ENCODE measurements at regions not wholly inside any gene's neighbourhood (a gene's known extent, or its start where the extent isn't known, plus 50 kb on each side); places are given as distances from the start of the nearest gene placed in this dataset.

DNA sequence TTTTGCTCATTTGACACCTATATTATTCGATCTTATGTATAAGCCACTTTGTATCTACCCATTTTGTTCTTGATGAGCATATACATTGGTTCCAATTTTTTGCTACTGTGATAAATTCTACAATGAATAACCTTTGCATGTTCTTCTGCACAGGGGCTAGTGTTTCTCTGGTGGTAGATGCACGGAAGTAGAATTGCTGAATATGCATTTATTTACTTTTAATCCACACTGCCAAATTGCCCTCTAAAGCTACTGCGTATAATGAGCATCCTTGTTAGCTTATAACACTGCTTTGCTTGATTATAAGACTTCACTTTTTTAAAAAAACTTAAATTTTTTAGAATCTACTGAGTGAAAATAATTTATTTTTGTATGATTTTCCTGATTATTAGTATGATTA is 84.2 kb upstream of the PIAS1 start:
- Histone ChIP-seq H3K9ac (ENCODE audit: insufficient read depth, low read length) (no peak overlapping the region), H3K9me3 (ENCODE audit: control insufficient read depth, insufficient read depth, low read depth, low read length) (no peaks in the 10 kb centered on the region), H3K27ac (ENCODE audit: insufficient read depth, low read length) (no peak overlapping the region), H3K4me2 (ENCODE audit: extremely low read depth, insufficient read depth, low read length) (no peak overlapping the region), H3K36me3 (ENCODE audit: control insufficient read depth, insufficient read depth, low read length) (no peaks in the 10 kb centered on the region), H3K79me2 (ENCODE audit: control insufficient read depth, insufficient read depth, low read length) (no peaks in the 10 kb centered on the region), H3K27me3 (ENCODE audit: control insufficient read depth, insufficient read depth, low read length) (no peaks in the 10 kb centered on the region), H3K4me1 (ENCODE audit: control insufficient read depth, extremely low read depth, insufficient read depth, low read length) (no peaks in the 10 kb centered on the region), H2AFZ (ENCODE audit: low read length) (no peak overlapping the region), H3K4me3 (replicated peaks in 1 of 4; ENCODE audit: control extremely low read depth in 1 of 4, insufficient read depth in 1 of 4, low read depth in 3 of 4, low read length in 4 of 4) (no peak overlapping the region), H4K20me1 (ENCODE audit: control insufficient read depth, extremely low read depth, insufficient read depth, low read length) (no peaks in the 10 kb centered on the region)
- DNase-seq (ENCODE audit: low read depth in 2 of 2), result no peak
- TF ChIP-seq EZH2 (IDR thresholded peaks at IDR 0.05; ENCODE audit: low read length, missing control alignments), result no peak
- TF ChIP-seq, protein P1, sequence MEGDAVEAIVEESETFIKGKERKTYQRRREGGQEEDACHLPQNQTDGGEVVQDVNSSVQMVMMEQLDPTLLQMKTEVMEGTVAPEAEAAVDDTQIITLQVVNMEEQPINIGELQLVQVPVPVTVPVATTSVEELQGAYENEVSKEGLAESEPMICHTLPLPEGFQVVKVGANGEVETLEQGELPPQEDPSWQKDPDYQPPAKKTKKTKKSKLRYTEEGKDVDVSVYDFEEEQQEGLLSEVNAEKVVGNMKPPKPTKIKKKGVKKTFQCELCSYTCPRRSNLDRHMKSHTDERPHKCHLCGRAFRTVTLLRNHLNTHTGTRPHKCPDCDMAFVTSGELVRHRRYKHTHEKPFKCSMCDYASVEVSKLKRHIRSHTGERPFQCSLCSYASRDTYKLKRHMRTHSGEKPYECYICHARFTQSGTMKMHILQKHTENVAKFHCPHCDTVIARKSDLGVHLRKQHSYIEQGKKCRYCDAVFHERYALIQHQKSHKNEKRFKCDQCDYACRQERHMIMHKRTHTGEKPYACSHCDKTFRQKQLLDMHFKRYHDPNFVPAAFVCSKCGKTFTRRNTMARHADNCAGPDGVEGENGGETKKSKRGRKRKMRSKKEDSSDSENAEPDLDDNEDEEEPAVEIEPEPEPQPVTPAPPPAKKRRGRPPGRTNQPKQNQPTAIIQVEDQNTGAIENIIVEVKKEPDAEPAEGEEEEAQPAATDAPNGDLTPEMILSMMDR (conservative IDR thresholded peaks at IDR 0.05 in 1 of 2, IDR thresholded peaks at IDR 0.05 in 1 of 2; ENCODE audit: low read depth in 1 of 2, low read length in 2 of 2), result no peak

DNA sequence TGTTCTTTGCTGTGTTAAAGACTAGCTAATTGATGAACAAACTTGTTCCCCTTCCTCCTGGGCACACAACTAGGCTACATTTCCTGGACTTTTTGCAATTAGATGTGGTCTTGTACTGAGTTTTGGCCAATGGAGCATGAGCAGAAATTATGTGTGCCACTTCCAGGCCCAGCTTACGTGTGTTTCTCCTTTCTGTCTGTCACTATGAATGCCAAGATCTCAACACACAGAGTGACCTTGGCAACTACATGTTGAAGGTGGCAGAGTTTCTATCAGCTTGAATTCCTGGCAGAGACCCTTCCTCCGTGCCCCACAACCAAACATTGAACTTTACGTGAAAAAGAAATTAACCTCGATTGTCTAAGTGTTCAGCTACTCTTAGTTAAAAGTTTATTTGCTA is 81.7 kb upstream of the PIAS1 start:
- Histone ChIP-seq H3K27ac (ENCODE audit: insufficient read depth, low read length) (no peak overlapping the region), H3K4me1 (ENCODE audit: control insufficient read depth, extremely low read depth, insufficient read depth, low read length) (no peaks in the 10 kb centered on the region), H4K20me1 (ENCODE audit: control insufficient read depth, extremely low read depth, insufficient read depth, low read length) (no peaks in the 10 kb centered on the region), H3K27me3 (ENCODE audit: control insufficient read depth, insufficient read depth, low read length) (no peaks in the 10 kb centered on the region), H3K9me3 (ENCODE audit: control insufficient read depth, insufficient read depth, low read depth, low read length) (no peaks in the 10 kb centered on the region), H2AFZ (ENCODE audit: low read length) (no peak overlapping the region), H3K9ac (ENCODE audit: insufficient read depth, low read length) (no peak overlapping the region), H3K79me2 (ENCODE audit: control insufficient read depth, insufficient read depth, low read length) (no peaks in the 10 kb centered on the region), H3K4me2 (ENCODE audit: extremely low read depth, insufficient read depth, low read length) (no peak overlapping the region), H3K4me3 (replicated peaks in 1 of 4; ENCODE audit: control extremely low read depth in 1 of 4, insufficient read depth in 1 of 4, low read depth in 3 of 4, low read length in 4 of 4) (no peak overlapping the region), H3K36me3 (ENCODE audit: control insufficient read depth, insufficient read depth, low read length) (no peaks in the 10 kb centered on the region)
- DNase-seq (ENCODE audit: low read depth in 2 of 2), result no peak
- TF ChIP-seq, protein P1 (conservative IDR thresholded peaks at IDR 0.05 in 1 of 2, IDR thresholded peaks at IDR 0.05 in 1 of 2; ENCODE audit: low read depth in 1 of 2, low read length in 2 of 2), result no peak
- TF ChIP-seq EZH2 (IDR thresholded peaks at IDR 0.05; ENCODE audit: low read length, missing control alignments), result no peak

DNA sequence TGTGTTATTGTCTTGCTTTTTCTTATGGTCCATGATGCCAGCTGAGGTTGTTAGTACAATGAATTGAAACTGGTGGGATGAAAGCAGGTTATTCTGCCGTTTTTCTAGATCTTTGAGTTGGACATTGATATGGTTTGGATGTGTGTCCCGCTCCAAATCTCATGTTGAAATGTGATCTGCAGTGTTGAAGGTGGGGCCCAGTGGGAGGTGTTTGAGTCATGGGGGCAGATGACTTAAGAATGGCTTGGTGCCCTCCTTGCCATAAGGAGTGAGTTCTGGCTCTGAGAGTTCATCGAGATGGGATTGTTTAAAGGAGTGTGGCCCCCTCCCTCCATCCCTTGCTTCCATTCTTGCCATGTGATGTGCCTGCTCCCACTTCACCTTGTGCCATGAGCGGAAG is 80.3 kb upstream of the PIAS1 start:
- H3K4me2 ChIP-seq (ENCODE audit: extremely low read depth, insufficient read depth, low read length), result no peak overlapping the region
- H3K79me2 ChIP-seq (ENCODE audit: control insufficient read depth, insufficient read depth, low read length), result no peaks in the 10 kb centered on the region
- H3K4me3 ChIP-seq (replicated peaks in 1 of 4; ENCODE audit: control extremely low read depth in 1 of 4, insufficient read depth in 1 of 4, low read depth in 3 of 4, low read length in 4 of 4), result no peak overlapping the region
- H3K9ac ChIP-seq (ENCODE audit: insufficient read depth, low read length), result no peak overlapping the region
- no peaks in the 10 kb centered on the region for H3K9me3 ChIP-seq (ENCODE audit: control insufficient read depth, insufficient read depth, low read depth, low read length)
- no peaks in the 10 kb centered on the region for H3K36me3 ChIP-seq (ENCODE audit: control insufficient read depth, insufficient read depth, low read length)
- TF ChIP-seq, protein P1 (conservative IDR thresholded peaks at IDR 0.05 in 1 of 2, IDR thresholded peaks at IDR 0.05 in 1 of 2; ENCODE audit: low read depth in 1 of 2, low read length in 2 of 2), result no peak
- TF ChIP-seq EZH2 (IDR thresholded peaks at IDR 0.05; ENCODE audit: low read length, missing control alignments), result no peak
- H3K27me3 ChIP-seq (ENCODE audit: control insufficient read depth, insufficient read depth, low read length), result no peaks in the 10 kb centered on the region
- no peak overlapping the region for H2AFZ ChIP-seq (ENCODE audit: low read length)
- H3K4me1 ChIP-seq (ENCODE audit: control insufficient read depth, extremely low read depth, insufficient read depth, low read length), result no peaks in the 10 kb centered on the region
- no peak overlapping the region for H3K27ac ChIP-seq (ENCODE audit: insufficient read depth, low read length)
- no peak for DNase-seq (ENCODE audit: low read depth in 2 of 2)
- no peaks in the 10 kb centered on the region for H4K20me1 ChIP-seq (ENCODE audit: control insufficient read depth, extremely low read depth, insufficient read depth, low read length)

Data from fibroblast of lung (primary cell).